OCI-LY7 (cell line): ENCODE measurements at regions not wholly inside any gene's neighbourhood (a gene's known extent, or its start where the extent isn't known, plus 50 kb on each side); places are given as distances from the start of the nearest gene placed in this dataset.

Source experiments
- EZH2phosphoT487 ChIP-seq: fragments of 200-600 bp; sonication (generic); IDR thresholded peaks from 2 replicates; pipeline ENCODE4 v1.6.1; 2018; ENCODE audit warnings: low read depth, borderline replicate concordance, mild to moderate bottlenecking, mixed run types, antibody characterized with exemption, low read length, moderate library complexity, mixed read lengths
- TF ChIP-seq, protein P1 (sequence below): fragments of 200-600 bp; sonication (generic); conservative IDR thresholded peaks from 2 replicates; pipeline ENCODE4 v1.5.1; 2014; ENCODE audit warnings: mild to moderate bottlenecking, antibody characterized with exemption, low read length, moderate library complexity, mixed read lengths

- TF ChIP-seq, protein P1, sequence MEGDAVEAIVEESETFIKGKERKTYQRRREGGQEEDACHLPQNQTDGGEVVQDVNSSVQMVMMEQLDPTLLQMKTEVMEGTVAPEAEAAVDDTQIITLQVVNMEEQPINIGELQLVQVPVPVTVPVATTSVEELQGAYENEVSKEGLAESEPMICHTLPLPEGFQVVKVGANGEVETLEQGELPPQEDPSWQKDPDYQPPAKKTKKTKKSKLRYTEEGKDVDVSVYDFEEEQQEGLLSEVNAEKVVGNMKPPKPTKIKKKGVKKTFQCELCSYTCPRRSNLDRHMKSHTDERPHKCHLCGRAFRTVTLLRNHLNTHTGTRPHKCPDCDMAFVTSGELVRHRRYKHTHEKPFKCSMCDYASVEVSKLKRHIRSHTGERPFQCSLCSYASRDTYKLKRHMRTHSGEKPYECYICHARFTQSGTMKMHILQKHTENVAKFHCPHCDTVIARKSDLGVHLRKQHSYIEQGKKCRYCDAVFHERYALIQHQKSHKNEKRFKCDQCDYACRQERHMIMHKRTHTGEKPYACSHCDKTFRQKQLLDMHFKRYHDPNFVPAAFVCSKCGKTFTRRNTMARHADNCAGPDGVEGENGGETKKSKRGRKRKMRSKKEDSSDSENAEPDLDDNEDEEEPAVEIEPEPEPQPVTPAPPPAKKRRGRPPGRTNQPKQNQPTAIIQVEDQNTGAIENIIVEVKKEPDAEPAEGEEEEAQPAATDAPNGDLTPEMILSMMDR = no peak
- TF ChIP-seq EZH2phosphoT487 = no peak
Measured at GRCh38 chr9:95606489-95607350, 89.9 kb upstream of the PTCH1 start.
